GM12891 (cell line): ENCODE measurements at regions not wholly inside any gene's neighbourhood (a gene's known extent, or its start where the extent isn't known, plus 50 kb on each side); places are given as distances from the start of the nearest gene placed in this dataset.

Experiments
- DNase-seq: peaks from one replicate; pipeline ENCODE4 v3.0.0; 2011; ENCODE audit warnings: low spot score; ENCODE audit not compliant: insufficient read length
- FAIRE-seq: peaks from 2 replicates; lab custom pipeline; 2011; peaks lifted over from hg19 to GRCh38; lab: Jason Lieb, UNC
- PAX5 ChIP-seq: IDR thresholded peaks from 2 replicates; pipeline ENCODE4 v1.6.1; 2011; ENCODE audit warnings: low read length, moderate library complexity, mild to moderate bottlenecking; ENCODE audit not compliant: insufficient read depth, severe bottlenecking
- POLR2A ChIP-seq: IDR thresholded peaks from 2 replicates; pipeline ENCODE4 v1.6.1; 2011; ENCODE audit warnings: low read depth, low read length, control low read depth
- POLR2AphosphoS5 ChIP-seq: IDR thresholded peaks from 2 replicates; pipeline ENCODE4 v1.6.1; 2011; ENCODE audit warnings: low read depth, low read length, control low read depth
- POU2F2 ChIP-seq: IDR thresholded peaks from 2 replicates; pipeline ENCODE4 v1.6.1; 2011; ENCODE audit warnings: low read depth, mild to moderate bottlenecking, control low read depth, low read length, moderate library complexity
- SPI1 ChIP-seq: IDR thresholded peaks from 2 replicates; pipeline ENCODE4 v1.6.1; 2011; ENCODE audit warnings: low read depth, low read length, control low read depth
- TAF1 ChIP-seq: IDR thresholded peaks from 2 replicates; pipeline ENCODE4 v1.6.1; 2011; ENCODE audit warnings: low read depth, low read length, control low read depth

GRCh38 chr5:27969157-27969556 lies 930.8 kb upstream of the CDH9 start:
- DNase-seq, result no peak
- FAIRE-seq, result no peak
- no peak for TF ChIP-seq SPI1
- no peak for TF ChIP-seq TAF1
- no peak for TF ChIP-seq POLR2AphosphoS5
- no peak for TF ChIP-seq PAX5
- no peak for TF ChIP-seq POU2F2
- TF ChIP-seq POLR2A, result no peak

- DNase-seq (no peak), FAIRE-seq (no peak)
- TF ChIP-seq SPI1, result no peak
- TF ChIP-seq POU2F2, result no peak
- TF ChIP-seq PAX5, result no peak
- no peak for TF ChIP-seq POLR2A
- TF ChIP-seq POLR2AphosphoS5, result no peak
- TF ChIP-seq TAF1, result no peak
Measured at GRCh38 chr5:27963050-27963783, 924.8 kb upstream of the CDH9 start.

- DNase-seq, result no peak
- FAIRE-seq, result no peak
- TF ChIP-seq SPI1 (no peak), POLR2AphosphoS5 (no peak), POLR2A (no peak), TAF1 (no peak), POU2F2 (no peak), PAX5 (no peak)
Measured at GRCh38 chr5:27962198-27962597, 923.8 kb upstream of the CDH9 start.

GRCh38 chr5:27947088-27947487 lies 908.7 kb upstream of the CDH9 start:
- FAIRE-seq (no peak), DNase-seq (no peak)
- TF ChIP-seq POU2F2 (no peak), PAX5 (no peak), POLR2AphosphoS5 (no peak), TAF1 (no peak), POLR2A (no peak), SPI1 (no peak)

GRCh38 chr5:27944471-27944870 lies 906.1 kb upstream of the CDH9 start:
- FAIRE-seq, result no peak

GRCh38 chr5:27938989-27939388 lies 900.6 kb upstream of the CDH9 start:
- TF ChIP-seq TAF1 (no peak), POLR2AphosphoS5 (no peak), POU2F2 (no peak), SPI1 (no peak), PAX5 (no peak), POLR2A (no peak)
- FAIRE-seq, result no peak

More at GRCh38 chr5:27944471-27944870, 906.1 kb upstream of the CDH9 start:
- no peak for DNase-seq
- no peak for TF ChIP-seq TAF1
- TF ChIP-seq POU2F2, result no peak
- no peak for TF ChIP-seq PAX5
- TF ChIP-seq POLR2AphosphoS5, result no peak
- no peak for TF ChIP-seq SPI1
- no peak for TF ChIP-seq POLR2A

GRCh38 chr5:27928060-27928459 lies 889.7 kb upstream of the CDH9 start:
- TF ChIP-seq POLR2A (no peak), PAX5 (no peak), SPI1 (no peak), POLR2AphosphoS5 (no peak), TAF1 (no peak), POU2F2 (no peak)
- DNase-seq, result no peak
- FAIRE-seq, result no peak

More at GRCh38 chr5:27938989-27939388, 900.6 kb upstream of the CDH9 start:
- DNase-seq, result no peak

- TF ChIP-seq TAF1, result no peak
- no peak for TF ChIP-seq POLR2A
- TF ChIP-seq POLR2AphosphoS5, result no peak
- no peak for TF ChIP-seq PAX5
- TF ChIP-seq SPI1, result no peak
- no peak for TF ChIP-seq POU2F2
- DNase-seq (no peak), FAIRE-seq (no peak)
Measured at GRCh38 chr5:27911216-27911615, 872.8 kb upstream of the CDH9 start.

- TF ChIP-seq TAF1 (no peak), POLR2AphosphoS5 (no peak), POU2F2 (no peak), SPI1 (no peak), POLR2A (no peak), PAX5 (no peak)
- DNase-seq (no peak), FAIRE-seq (no peak)
Measured at GRCh38 chr5:27908341-27908740, 870.0 kb upstream of the CDH9 start.
